Lower leg skin (tissue), 3 donors: ENCODE measurements at regions not wholly inside any gene's neighbourhood (a gene's known extent, or its start where the extent isn't known, plus 50 kb on each side); places are given as distances from the start of the nearest gene placed in this dataset.

Source experiments
- CTCF ChIP-seq, 3 donors: fragments of 450-650 bp; IDR thresholded peaks; one replicate each; pipeline ENCODE4 v1.5.1; 2016; ENCODE audit warnings: antibody characterized with exemption in 3 of 3, mild to moderate bottlenecking in 3 of 3, moderate library complexity in 2 of 3
- POLR2A ChIP-seq, 2 donors: fragments of 450-650 bp; IDR thresholded peaks; one replicate each; pipeline ENCODE4 v1.6.1; 2016 to 2017; ENCODE audit warnings: antibody characterized with exemption in 2 of 2, mild to moderate bottlenecking in 1 of 2, moderate library complexity in 1 of 2

GRCh38 chr9:108483676-108484075 is 372.1 kb downstream of the ACTL7B start:
- TF ChIP-seq CTCF (IDR thresholded peaks at IDR 0.05) (no peak), POLR2A (IDR thresholded peaks at IDR 0.05) (no peak)
